ENCODE measurements at regions not wholly inside any gene's neighbourhood (a gene's known extent, or its start where the extent isn't known, plus 50 kb on each side); places are given as distances from the start of the nearest gene placed in this dataset.

DNA sequence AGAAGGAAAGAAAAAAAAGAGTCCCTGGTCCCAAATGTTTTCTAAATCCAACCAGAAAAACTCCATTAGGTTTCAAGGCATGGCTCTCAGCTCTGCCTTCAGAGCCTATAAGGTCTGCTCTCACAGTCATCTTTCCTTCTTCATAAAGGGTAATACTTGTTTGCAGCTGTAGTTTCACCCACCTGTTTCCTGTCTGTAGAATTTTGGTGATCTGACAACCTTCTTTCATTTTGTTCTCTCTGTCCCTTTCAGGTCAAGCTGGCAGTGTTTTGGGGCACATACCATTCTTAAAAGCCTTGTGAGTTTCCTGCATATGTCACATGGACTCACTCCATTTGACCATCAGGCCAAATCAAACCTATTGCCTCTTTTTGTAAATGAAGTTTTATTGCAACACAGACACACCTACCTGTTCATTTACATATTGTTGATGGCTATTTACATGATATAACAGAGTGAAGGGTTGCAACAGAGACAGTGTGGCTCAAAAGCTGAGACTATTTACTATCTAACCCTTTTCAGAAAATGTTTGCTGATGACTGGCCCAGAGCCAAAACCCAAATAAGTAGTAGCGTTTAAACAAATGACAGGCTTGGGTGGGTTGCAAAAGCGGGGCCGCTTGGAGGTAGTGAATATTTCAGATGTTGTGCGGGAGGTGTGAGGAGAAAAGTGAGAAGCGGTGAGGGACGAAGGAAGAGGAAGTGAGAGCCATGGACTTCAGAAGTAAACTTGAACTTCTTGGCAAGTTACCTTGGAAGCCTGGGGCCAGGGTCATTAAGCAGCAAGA, 292.7 kb upstream of the PROK2 start:
- no peak for TF ChIP-seq POLR2A (IDR thresholded peaks at IDR 0.05; ENCODE audit: extremely low read depth, insufficient read length)
- TF ChIP-seq, protein P1, sequence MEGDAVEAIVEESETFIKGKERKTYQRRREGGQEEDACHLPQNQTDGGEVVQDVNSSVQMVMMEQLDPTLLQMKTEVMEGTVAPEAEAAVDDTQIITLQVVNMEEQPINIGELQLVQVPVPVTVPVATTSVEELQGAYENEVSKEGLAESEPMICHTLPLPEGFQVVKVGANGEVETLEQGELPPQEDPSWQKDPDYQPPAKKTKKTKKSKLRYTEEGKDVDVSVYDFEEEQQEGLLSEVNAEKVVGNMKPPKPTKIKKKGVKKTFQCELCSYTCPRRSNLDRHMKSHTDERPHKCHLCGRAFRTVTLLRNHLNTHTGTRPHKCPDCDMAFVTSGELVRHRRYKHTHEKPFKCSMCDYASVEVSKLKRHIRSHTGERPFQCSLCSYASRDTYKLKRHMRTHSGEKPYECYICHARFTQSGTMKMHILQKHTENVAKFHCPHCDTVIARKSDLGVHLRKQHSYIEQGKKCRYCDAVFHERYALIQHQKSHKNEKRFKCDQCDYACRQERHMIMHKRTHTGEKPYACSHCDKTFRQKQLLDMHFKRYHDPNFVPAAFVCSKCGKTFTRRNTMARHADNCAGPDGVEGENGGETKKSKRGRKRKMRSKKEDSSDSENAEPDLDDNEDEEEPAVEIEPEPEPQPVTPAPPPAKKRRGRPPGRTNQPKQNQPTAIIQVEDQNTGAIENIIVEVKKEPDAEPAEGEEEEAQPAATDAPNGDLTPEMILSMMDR (IDR thresholded peaks at IDR 0.05; ENCODE audit: low read depth, low read length), result no peak
